NCI-H1092 treated with DMSO at 0.1 percent for 48 hours (cell line): ENCODE measurements at regions not wholly inside any gene's neighbourhood (a gene's known extent, or its start where the extent isn't known, plus 50 kb on each side); places are given as distances from the start of the nearest gene placed in this dataset.
"Not testable (repeated sequence)": the region's sequence is repeated elsewhere in the genome, so short reads cannot be mapped to it uniquely, and the experiment has no call there.

Experiments
- DNase-seq: peaks from one replicate; lab custom pipeline; 2025; lab: John Stamatoyannopoulos, UW

GRCh38 chr3:105130911-105131310 lies 235.8 kb upstream of the ALCAM start:
- DNase-seq: no peak

DNA sequence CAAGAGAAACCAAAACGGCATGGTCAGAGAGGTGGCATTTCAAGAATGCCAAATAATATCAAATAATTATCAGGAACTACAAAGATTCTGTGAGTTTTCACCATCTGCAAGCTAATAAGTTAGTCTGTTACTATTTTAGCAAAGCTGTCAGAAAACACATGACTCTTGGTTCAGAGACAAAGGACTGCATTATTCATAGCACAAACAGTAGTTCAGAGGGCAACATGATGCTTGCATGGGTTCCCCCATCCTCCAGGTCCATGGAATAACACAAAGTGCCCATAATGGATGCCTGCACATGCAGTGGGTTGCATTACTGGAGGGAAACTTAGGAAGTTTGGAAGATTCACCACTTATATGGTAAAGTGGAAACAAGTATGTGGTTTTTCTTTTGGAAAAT lies 228.8 kb upstream of the ALCAM start:
- DNase-seq: no peak

DNA sequence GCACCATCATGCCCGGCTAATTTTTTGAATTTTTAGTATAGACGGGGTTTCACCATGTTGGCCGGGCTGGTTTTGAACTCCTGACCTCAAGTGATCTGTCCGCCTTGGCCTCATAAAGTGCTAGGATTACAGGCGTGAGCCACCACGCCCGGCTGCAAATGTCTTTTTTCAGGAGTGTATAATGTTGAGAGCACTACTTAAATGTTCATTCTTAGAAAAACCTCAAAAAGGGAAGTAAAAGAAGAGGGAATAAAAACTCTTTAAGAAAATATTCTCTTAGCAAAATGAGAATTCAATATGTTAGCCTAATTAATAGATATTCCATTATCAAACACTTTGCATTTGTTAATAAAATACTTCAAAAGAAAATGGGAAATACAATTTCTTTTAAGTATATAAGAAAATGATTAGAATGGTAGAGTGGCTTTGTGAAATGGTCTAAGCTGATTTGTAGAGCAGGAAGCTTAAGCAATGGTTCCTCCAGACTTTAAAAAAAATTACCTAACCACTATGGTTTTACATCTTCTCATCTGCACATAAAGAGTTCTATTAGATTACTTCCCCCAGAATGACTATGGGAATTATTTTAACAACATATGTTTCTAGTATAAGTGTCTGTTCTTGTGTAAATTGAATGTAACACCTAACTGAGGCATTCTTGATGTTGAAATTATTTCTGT lies 226.7 kb upstream of the ALCAM start:
- DNase-seq: no peak

- no peak for DNase-seq
These were observed 225.8 kb upstream of the ALCAM start for GRCh38 chr3:105140899-105141367.

DNA sequence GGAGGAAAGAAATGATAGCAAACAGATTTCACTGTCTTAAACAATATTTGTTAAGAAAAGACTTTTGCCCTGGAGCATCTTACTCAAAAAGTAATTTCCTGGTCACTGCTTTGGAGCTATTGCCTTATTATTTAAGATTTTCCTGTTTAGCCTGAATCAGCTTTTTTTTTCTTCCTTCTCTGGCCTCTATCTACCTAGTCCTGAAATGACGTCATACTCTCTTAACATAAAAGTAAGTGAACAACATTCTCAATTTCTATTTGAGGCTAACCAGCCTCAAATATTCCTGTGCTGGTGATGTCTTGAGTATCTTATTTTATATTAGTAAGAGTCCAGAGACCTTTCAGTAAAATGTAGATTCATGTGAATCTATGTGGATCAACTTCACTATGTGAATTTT lies 221.9 kb upstream of the ALCAM start:
- no peak for DNase-seq

DNA sequence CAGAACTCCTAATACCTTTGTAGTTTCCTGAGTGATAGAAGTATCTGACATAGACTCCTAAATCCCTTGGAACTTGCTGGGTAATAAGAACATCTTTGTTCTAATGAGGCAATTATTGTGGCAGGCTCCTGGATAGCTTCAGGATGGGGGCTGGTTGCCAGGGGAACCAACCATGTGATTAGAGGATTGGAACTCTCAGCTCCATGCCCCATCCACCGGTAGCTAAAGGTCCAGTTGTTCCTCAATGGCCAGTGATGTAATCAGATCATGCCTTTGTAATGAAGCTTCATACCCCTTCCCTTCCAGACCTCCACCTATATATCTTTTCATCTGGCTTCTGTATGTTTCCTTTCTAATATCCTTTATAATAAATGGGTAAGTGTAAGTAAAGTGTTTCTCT lies 221.2 kb upstream of the ALCAM start:
- no peak for DNase-seq

GRCh38 chr3:105149197-105149596 lies 217.5 kb upstream of the ALCAM start:
- DNase-seq: not testable (repeated sequence)

DNA sequence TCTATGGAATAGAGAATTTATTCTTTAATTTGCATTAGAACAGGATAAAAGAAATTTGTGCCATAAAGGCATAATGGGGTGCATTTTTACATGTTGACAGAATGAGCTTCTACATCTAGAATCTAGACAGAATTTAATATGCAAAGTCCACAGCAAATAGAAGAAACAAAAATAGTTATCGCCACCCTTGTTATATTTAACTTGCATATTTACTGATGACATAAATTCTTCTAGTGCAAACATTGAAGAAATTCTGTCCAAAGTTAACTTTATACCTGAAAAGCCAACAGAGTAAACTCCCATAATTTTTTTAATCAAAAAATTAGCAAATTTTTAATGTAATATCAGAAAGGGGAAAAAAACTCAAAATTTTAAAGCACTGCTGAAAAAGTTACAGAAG lies 213.7 kb upstream of the ALCAM start:
- no peak for DNase-seq

DNA sequence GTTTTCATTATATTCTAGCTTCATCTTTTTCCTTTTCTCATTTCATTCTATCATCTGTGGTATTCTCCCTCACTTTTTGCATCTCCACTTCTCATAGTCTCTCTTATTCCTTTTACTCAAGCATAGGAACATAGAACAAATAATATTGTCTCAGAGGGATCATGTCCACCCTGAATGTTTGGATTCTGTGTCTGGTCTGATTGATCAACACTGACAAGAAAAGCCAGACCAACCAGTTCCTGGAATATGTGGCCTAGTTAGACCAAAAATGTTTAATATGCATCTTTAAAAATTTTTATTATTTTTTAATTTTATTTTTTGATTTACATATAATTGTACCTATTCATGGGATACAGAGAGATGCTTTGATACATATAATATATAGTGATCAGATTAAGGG lies 212.0 kb upstream of the ALCAM start:
- DNase-seq: no peak

GRCh38 chr3:105157067-105157765 lies 209.5 kb upstream of the ALCAM start:
- DNase-seq: no peak

DNA sequence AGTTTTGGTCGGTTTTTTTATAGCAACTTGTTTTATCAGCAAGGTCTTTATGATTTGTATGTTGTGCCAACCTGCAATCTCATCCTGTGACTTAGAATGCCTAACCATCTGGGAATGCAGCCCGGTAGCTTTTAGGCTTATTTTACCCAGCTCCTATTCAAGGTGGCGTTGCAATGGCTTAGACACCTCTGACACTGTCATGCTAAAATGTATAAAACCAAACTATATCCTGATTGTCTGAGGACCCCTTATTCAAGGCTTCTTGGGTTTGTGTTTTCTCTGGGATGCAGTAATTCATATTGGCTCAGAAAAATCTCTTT lies 209.0 kb upstream of the ALCAM start:
- no peak for DNase-seq

GRCh38 chr3:105158286-105158685 lies 208.4 kb upstream of the ALCAM start:
- no peak for DNase-seq

DNA sequence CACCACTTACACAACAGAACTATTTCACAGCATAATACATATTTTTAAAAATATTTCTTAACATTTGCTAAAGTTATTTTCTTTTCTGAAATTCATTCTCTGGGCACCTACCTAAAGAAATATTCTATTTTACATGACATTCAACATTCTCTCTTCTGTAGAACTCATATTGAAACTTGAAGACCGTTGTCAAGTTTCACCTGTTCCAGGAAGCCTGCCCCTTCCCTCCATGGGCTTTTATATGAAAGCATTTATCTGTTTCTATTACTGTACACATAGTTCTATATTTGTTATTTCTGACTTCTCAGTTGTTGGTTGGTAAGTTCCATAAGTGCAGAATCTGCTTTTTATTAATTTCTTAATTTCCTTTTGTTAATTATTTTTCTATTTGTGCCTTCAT lies 204.3 kb upstream of the ALCAM start:
- DNase-seq: no peak

GRCh38 chr3:105166893-105167292 lies 199.8 kb upstream of the ALCAM start:
- DNase-seq: no peak

GRCh38 chr3:105170423-105170822 lies 196.3 kb upstream of the ALCAM start:
- no peak for DNase-seq

- DNase-seq: peak; percentile 93
These were observed 192.6 kb upstream of the ALCAM start for GRCh38 chr3:105174017-105174615.

- DNase-seq: no peak
These were observed 189.1 kb upstream of the ALCAM start for GRCh38 chr3:105177576-105177975.

DNA sequence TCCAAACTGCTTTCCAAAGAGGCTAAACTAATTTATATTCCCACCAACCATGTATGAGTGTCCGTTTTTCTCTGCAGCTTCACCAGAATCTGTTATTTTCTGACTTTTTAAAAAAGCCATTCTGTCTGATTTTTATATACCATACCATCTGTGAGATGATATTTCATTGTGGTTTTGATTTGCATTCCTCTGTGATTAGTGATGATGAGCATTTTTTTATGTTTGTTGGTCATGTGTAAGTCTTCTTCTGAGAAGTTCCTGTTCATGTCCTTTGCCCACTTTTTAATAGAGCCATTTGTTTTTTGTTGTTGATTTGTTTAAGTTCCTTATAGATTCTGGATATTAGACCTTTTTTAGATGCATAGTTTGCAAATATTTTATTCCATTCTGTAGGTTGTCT lies 179.4 kb upstream of the ALCAM start:
- DNase-seq: no peak

DNA sequence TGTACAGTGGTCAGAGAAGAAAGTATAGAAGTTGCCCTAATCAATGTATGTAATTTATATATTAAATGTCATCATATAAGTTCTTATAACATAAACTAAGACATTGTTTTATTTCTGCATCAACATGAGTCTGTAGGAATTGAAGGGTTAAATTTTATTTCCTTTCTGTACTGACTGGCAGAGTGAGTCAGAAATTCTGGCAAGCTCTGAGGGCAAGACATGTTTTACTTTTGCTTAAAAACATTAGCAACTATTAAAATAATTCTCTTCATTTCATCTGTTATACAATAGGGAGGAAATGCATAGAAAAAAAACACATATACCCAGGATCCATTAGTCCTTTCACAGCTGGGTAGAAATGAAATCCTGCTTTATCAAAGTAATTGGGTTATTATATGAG lies 171.4 kb upstream of the ALCAM start:
- DNase-seq: no peak

DNA sequence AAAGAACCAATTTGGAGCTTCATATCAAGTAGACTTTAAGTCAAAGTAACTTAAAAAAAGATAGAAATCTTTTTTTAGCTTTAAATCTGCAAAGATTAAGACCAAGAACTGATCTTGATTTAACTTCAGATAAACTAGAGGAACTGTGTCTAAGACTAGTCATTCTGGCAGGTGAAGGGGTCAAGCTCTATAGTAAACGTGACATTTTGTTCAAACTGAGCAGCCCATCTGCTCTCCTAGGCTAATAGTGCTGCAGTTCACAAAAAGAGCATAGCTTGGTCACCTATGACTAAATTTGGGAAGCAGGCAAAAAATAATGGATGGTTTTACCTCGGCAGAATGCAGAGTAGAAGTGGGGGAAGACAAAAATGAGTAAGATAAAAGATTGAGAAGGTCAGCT lies 168.8 kb upstream of the ALCAM start:
- DNase-seq: no peak

- DNase-seq: no peak
These were observed 167.5 kb upstream of the ALCAM start for GRCh38 chr3:105199217-105199616.

DNA sequence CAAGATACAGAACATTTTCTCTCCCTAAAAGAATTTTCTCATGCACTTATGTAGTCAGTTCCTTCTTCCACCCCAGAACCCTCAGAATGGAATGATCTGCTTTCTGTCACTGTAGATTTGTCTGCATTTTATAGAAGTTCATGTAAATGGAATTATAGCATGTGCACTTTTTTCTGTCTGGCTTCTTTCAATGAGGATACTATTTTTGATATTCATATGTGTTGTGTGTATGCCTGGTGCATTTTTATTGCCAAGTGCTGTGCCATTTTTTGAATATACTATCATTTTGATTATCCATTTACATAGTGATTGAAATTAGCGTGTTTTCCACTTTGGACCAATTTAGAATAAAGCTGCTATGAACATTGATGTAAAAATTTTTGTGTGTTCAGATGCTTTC lies 156.6 kb upstream of the ALCAM start:
- no peak for DNase-seq

DNA sequence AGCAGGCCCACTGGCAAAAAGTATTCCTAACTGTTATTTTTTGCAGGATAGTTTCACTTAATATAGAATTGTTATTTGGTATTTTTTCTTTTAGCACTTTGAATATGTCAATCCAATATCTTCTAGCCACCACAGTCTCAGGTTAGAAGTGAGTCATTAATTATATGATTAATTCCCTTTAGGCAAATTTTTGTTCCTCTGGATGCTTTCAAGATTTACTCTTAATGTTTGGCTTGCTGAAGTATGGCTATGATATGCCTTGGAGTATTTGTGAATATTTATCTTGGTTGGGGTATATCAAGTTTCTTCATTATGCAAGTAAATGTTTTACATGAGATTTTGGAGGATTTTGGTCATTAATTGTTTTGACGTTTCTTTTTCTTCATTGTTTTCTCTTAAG lies 152.1 kb upstream of the ALCAM start:
- DNase-seq: no peak
